ENCODE measurements at regions not wholly inside any gene's neighbourhood (a gene's known extent, or its start where the extent isn't known, plus 50 kb on each side); places are given as distances from the start of the nearest gene placed in this dataset.

GRCh38 chr2:173775440-173775839, 189.7 kb downstream of the SP3 start:
- no peak for DNase-seq

DNA sequence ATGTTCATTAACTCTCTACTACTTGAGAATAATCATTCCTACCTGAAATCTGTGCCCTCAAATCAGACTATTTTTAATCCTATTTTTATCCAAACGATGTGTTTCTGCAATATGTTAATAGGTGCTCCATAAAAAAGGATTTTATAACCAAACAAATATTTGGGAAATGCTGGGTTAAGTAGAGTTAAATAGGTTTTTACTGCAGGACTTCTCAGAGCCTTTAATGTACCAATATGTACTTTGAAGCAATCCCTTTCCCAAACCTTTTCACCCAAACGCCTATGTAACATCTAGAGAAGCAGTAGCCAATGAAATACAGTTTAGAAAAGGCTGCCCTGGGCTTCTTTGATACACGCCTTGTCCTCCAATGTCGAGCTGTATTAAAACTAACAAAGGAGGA, 182.5 kb downstream of the SP3 start:
- DNase-seq = no peak

DNA sequence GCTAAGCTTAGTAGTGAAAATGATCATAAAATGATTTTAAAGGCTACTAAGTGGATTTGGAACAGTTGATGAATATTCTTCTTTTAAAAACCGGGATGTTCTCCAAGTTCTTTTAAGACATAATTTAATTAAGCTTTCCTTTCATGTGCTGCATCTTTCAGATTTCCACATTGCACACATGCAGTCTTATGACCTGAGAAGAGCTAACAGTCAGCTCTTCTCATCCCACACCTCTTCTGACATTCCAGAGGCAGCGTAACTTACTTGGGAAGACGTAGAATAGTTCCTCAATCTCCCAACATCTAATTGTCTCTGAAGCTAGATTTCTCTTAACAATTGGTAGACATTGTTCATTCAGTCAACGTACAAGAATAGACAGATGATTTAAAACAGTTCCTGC, 181.8 kb downstream of the SP3 start:
- no peak for DNase-seq

DNA sequence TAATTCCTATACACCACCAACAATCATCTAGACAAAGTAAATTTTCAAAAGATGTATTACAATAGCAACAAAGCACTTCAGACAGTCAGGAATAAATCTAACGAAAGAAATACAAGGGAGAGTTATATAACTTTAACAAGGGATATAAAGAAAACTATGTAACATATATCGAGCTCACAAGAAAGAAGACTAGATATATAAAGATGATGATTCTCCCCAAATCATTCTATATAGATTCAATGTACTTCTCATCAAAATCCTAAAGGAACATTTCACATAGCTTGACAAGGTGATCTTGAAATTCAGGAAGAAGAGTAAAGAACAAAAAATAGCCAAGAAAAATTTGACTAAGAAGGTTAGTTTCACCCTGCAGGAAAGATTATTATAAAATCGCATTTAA, 179.4 kb downstream of the SP3 start:
- no peak for DNase-seq

- DNase-seq = no peak
Measured at GRCh38 chr2:173791502-173791901, 173.7 kb downstream of the SP3 start.

- no peak for DNase-seq
Measured at GRCh38 chr2:173792166-173792565, 173.0 kb downstream of the SP3 start.

DNA sequence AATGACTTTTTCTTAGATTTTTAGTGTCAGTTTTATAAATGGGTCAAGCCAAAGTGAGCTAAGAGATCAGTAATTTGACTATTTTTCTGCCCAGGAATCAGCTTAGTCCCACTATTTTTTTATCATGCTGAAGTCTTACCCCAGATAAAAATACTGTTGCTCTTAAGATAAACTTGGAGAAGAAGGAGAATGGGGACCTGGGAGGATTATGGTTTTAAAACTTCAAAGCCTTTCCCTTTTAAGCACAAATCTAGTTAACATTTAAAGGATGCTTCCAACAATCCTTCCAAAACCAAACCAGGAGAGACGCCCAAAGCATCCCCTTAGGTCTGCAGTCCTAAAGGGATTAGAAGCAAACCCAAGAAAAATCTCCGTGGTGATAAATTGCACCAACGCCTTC, 172.4 kb downstream of the SP3 start:
- DNase-seq = no peak

DNA sequence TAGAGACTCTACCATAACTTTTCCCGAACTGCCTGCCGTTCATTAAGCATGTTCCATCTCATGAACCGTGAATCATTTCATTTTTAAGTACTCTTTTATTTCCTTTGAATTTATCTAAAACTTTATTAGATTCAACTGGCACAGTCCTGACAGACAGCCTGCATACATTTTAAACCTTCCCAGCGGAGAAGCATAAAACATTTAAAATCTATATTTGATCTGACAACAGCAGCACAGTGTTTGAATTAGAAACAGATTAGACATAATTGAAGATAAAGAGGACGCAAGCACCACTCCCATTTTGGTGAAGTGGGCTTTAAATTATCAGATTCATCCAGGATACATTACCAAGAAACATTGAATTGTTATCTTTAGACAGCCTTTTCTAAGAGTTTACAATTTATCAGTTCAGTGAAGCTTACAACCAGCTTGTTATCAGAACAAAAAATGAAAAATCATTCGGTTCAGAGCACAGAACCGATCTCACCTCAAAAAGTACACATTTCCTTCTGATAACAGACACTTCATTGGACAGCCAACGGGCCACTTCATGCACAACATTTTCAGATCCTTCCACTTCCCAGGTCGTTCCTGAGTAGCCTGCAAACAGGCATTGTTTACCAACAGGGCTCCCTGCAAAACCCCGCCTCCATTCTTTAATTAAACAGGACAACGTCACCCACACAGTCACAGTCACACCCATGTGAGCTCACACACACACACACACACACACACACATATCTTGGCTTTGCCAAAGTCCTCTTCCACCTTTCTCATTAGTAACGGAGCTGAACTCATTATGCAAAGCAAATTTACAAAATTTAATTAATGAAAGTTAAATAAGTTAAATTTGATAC, 171.2 kb downstream of the SP3 start:
- DNase-seq = no peak

DNA sequence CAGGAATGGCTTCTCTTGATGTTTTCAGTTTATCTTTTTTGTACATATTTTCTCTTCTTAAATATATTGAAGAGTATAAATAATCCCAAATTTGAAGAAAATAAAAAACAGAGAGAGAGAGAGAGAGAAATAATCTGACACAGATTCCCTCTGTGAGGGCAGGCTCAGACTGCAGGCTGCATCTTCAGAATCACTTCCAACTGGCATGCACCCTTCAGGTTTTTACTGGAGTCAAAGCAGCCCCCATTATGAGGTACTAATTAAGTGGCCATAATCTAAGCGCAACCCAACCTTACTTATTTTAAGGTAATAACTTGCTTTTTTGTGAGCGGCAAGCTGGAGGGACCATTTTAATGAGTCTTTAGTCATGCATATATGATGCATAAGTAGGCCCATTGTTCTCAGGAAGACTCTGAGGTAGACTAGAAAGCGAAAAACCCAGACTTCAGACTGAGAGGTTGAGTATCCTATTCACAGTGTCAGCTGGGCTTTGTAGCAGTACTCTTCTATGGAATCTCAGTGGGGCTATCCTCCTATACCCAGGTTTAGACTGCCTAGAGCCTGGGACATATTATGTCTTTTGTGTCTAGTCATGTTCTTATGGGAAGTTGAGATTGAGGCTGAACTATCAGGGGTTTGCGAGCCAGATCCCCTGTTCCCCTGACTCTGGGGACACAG, 167.4 kb downstream of the SP3 start:
- DNase-seq = no peak

DNA sequence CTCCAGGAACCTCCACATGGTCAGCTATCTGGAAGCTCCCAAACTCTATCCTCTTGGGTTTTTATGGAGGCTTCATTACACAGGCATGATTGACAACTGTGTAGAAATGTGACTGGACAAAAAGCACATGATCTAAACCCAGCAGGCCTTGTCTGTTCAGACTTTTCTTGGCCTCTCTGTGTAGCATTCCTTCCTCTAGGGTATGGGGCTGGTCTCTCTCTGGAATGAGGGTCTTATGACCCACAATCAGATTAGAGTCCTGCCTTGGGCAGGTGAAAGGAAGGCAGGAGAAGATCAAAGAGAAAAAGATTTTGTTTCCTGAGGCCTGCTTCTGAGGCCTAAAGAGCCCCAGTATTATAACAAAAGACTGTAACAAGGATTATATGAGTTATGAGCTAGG, 162.7 kb downstream of the SP3 start:
- DNase-seq = no peak

- DNase-seq = no peak
Measured at GRCh38 chr2:173803449-173803848, 161.7 kb downstream of the SP3 start.

GRCh38 chr2:173806761-173807160, 158.4 kb downstream of the SP3 start:
- DNase-seq = no peak

DNA sequence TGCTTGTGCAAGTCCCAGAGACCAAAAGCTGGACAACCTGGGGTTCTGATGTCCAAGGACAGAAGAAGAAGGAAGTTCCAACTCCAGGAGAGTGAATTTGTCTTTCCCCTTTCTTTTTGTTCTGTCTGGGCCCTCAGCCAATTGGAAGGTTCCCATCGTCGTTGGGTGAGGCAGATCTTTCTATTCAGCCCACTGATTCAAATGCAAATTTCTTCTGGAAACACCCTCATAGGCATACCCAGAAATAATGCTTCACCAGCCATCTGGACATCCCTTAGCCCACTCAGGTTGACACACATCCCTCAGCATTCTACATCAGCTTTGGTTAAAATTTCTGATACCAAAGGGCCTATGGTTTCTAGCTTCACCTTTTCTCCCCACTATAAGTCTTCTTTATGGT, 156.5 kb downstream of the SP3 start:
- DNase-seq = no peak

GRCh38 chr2:173812321-173812720, 152.9 kb downstream of the SP3 start:
- DNase-seq = no peak

DNA sequence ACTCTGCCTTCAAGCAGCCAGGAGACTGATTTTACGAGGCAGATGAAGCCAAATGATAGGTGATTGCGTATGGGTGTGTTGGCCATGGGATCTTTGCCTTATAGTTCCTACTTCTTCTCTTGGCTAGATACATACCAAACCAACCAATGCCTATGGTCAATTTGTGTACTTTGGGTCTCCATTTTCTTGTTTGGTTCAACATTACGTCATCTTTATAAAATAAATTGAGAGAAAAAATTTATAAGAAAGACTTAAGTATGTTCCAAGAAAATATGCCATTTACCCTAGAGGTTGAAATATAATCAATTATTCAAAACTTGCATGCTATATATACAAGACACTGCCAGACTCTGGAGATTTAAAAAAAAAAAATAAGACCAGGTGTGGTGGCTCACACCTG, 150.9 kb downstream of the SP3 start:
- no peak for DNase-seq

DNA sequence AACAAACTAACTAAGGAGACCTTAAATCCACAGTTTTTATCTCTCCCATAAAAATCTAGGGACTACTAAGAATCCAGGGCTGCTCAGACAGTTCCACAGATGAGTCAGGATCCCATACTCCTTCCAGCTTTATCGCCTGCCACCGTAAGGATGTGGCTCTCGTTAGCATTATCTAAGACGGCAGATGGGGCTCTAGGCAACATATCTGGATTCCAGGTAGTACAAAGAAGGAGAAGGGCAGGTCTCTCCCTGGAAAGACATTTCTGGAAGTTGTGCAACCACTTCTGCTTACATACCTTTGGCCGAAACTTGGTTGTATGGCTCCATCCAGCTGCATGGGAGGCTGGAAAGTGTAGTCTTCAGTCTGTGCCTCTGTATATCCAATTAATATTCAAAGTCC, 149.4 kb downstream of the SP3 start:
- DNase-seq = no peak

GRCh38 chr2:173817582-173817981, 147.6 kb downstream of the SP3 start:
- DNase-seq = no peak

DNA sequence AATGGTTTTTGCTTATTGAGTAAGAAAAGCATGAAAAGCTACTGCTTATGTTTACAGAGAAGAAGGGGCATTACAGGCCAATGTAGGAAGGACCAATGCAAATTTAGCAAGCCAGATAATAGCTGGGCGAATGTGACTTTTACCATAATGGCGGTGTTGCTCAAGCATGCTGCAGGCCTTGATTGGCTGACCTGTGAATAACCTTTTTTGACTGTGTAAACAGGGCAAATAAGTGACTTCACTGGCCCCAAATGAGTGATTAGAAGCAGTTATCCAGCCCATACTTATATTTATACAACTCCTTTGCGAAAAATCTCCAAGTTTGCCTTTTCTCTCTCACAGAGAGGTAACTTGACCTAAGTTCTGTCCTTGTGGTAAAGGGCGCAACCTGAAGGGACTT, 146.9 kb downstream of the SP3 start:
- no peak for DNase-seq

DNA sequence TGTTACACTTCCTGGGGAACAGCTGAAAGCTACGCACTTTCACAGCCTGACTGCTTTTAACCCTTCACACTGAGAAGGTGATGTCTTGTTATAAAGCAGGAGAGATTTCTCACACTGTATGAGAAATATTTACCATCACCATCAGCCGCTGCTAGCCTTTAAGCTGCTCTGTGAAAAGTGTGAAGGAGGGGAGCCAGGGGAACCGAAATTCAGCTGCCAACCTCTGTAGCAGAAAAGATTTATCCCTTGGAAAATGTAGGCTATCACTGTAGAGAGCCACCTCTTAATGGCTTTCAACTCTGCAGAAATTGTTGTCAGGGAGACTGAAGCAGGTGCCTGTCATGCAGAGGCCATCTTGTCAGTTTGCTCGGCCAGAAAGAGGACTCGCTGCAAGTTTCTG, 145.3 kb downstream of the SP3 start:
- DNase-seq = no peak

GRCh38 chr2:173821451-173821850, 143.7 kb downstream of the SP3 start:
- no peak for DNase-seq

GRCh38 chr2:173822889-173823542, 142.2 kb downstream of the SP3 start:
- no peak for DNase-seq

DNA sequence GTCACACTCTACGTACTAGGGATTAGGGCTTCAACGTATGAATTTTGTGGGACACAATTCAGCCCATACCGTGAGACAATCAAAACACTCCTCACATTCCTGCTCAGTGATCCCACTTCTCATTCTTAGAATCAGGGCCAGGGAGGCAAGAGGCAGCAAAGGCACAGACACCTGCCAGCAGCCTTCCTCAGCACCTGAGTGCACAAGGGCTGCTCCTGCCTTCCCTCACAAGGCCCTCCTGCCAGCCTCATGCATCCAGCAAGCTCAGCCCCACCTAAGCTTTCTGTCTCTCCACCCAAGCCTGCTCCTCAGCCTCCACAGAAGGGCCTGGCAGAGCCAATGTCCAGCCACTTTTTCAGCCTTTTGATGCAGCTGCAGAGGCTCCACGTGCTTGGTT, 141.6 kb downstream of the SP3 start:
- DNase-seq = no peak

GRCh38 chr2:173828189-173829142, 136.7 kb downstream of the SP3 start:
- no peak for DNase-seq
